Epithelial cell of proximal tubule (primary cell): ENCODE measurements at regions not wholly inside any gene's neighbourhood (a gene's known extent, or its start where the extent isn't known, plus 50 kb on each side); places are given as distances from the start of the nearest gene placed in this dataset.

Experiments used
- DNase-seq: peaks from one replicate; pipeline ENCODE4 v3.0.0-alpha.2; 2011; ENCODE audit warnings: low read depth
- H3K4me3 ChIP-seq: 2 replicates; pipeline ENCODE4 v1.5.1; 2011; ENCODE audit warnings: low read depth, mild to moderate bottlenecking, low read length
- CTCF ChIP-seq: conservative IDR thresholded peaks from 2 replicates; pipeline ENCODE4 v1.5.1; 2012; ENCODE audit warnings: low read depth, mild to moderate bottlenecking, low read length

GRCh38 chr14:53883739-53884138 lies 72.9 kb downstream of the BMP4 start:
- H3K4me3 ChIP-seq, result no peak overlapping the region
- no peak for TF ChIP-seq CTCF
- no peak for DNase-seq

- TF ChIP-seq CTCF, result no peak
- DNase-seq, result no peak
- H3K4me3 ChIP-seq, result no peak overlapping the region
Measured at GRCh38 chr14:53882684-53883083, 73.9 kb downstream of the BMP4 start.

GRCh38 chr14:53881921-53882320 lies 74.7 kb downstream of the BMP4 start:
- no peak overlapping the region for H3K4me3 ChIP-seq
- no peak for TF ChIP-seq CTCF

GRCh38 chr14:53881161-53881871 lies 75.3 kb downstream of the BMP4 start:
- no peak for DNase-seq
- no peak for TF ChIP-seq CTCF
- no peak overlapping the region for H3K4me3 ChIP-seq

More at GRCh38 chr14:53881921-53882320, 74.7 kb downstream of the BMP4 start:
- DNase-seq, result no peak

GRCh38 chr14:53880761-53881160 lies 75.9 kb downstream of the BMP4 start:
- no peak for DNase-seq
- TF ChIP-seq CTCF, result no peak

GRCh38 chr14:53879747-53880146 lies 76.9 kb downstream of the BMP4 start:
- TF ChIP-seq CTCF, result no peak
- no peak overlapping the region for H3K4me3 ChIP-seq
- no peak for DNase-seq

More at GRCh38 chr14:53880761-53881160, 75.9 kb downstream of the BMP4 start:
- H3K4me3 ChIP-seq, result no peak overlapping the region
